ENCODE measurements at regions not wholly inside any gene's neighbourhood (a gene's known extent, or its start where the extent isn't known, plus 50 kb on each side); places are given as distances from the start of the nearest gene placed in this dataset.

DNA sequence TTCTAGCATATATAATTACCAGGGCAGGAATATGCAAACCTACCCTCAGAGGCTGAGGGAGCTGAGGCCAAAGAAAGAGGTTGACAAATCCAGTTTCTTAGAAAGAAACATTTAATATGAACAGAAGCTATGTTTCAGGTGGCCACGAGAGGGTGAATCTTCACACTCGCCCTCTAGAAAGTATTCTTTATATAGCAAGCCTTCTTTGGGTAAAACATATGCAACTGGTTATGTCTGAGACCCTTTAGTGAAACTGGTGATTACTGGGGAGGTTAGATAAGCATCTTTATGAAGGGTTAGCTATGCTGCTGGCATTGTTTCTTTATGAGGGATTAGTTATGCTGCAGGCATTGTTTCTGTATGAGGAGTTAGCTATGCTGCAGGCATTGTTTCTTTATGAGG is 50.7 kb upstream of the GOLGA6L2 start:
- ChIA-PET CTCF (interaction anchor here (0.6 to 1.6 kb wide), 7 partner anchors 14 to 1379 kb away, joined by 3 to 23 read pairs (median 3); no protein-coding TSS in a partner anchor), POLR2A (interaction anchor here (0.6 kb wide), 1 partner anchor 1832 kb away, joined by 4 read pairs; no protein-coding TSS in a partner anchor)
- DNase-seq (ENCODE audit: low spot score) = no peak
- no peak for ATAC-seq
- H3K27me3 Mint-ChIP-seq (ENCODE audit: low read depth) = peaks cover 48% of the 10 kb centered on the region
- TF ChIP-seq, protein P1, sequence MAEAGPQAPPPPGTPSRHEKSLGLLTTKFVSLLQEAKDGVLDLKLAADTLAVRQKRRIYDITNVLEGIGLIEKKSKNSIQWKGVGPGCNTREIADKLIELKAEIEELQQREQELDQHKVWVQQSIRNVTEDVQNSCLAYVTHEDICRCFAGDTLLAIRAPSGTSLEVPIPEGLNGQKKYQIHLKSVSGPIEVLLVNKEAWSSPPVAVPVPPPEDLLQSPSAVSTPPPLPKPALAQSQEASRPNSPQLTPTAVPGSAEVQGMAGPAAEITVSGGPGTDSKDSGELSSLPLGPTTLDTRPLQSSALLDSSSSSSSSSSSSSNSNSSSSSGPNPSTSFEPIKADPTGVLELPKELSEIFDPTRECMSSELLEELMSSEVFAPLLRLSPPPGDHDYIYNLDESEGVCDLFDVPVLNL (CRISPR knock-in tag; IDR thresholded peaks at IDR 0.05; ENCODE audit: borderline replicate concordance, low read depth) = no peak
- TF ChIP-seq, protein P2, sequence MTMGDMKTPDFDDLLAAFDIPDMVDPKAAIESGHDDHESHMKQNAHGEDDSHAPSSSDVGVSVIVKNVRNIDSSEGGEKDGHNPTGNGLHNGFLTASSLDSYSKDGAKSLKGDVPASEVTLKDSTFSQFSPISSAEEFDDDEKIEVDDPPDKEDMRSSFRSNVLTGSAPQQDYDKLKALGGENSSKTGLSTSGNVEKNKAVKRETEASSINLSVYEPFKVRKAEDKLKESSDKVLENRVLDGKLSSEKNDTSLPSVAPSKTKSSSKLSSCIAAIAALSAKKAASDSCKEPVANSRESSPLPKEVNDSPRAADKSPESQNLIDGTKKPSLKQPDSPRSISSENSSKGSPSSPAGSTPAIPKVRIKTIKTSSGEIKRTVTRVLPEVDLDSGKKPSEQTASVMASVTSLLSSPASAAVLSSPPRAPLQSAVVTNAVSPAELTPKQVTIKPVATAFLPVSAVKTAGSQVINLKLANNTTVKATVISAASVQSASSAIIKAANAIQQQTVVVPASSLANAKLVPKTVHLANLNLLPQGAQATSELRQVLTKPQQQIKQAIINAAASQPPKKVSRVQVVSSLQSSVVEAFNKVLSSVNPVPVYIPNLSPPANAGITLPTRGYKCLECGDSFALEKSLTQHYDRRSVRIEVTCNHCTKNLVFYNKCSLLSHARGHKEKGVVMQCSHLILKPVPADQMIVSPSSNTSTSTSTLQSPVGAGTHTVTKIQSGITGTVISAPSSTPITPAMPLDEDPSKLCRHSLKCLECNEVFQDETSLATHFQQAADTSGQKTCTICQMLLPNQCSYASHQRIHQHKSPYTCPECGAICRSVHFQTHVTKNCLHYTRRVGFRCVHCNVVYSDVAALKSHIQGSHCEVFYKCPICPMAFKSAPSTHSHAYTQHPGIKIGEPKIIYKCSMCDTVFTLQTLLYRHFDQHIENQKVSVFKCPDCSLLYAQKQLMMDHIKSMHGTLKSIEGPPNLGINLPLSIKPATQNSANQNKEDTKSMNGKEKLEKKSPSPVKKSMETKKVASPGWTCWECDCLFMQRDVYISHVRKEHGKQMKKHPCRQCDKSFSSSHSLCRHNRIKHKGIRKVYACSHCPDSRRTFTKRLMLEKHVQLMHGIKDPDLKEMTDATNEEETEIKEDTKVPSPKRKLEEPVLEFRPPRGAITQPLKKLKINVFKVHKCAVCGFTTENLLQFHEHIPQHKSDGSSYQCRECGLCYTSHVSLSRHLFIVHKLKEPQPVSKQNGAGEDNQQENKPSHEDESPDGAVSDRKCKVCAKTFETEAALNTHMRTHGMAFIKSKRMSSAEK (CRISPR knock-in tag; IDR thresholded peaks at IDR 0.05; ENCODE audit: borderline replicate concordance) = no peak
- no peak for TF ChIP-seq NR2C2 (CRISPR knock-in tag; IDR thresholded peaks at IDR 0.05)
- H3K9me3 Mint-ChIP-seq = peaks cover 61% of the 10 kb centered on the region
- H3K4me3 Mint-ChIP-seq = no peak overlapping the region
- H3K36me3 Mint-ChIP-seq = peaks cover 32% of the 10 kb centered on the region
- no peak overlapping the region for H3K27ac Mint-ChIP-seq
- H3K4me1 Mint-ChIP-seq = 0 out of 2 replicates have a peak, but pooled peaks cover under 1% of the 10 kb centered on the region
